H1 (cell line): ENCODE measurements at regions not wholly inside any gene's neighbourhood (a gene's known extent, or its start where the extent isn't known, plus 50 kb on each side); places are given as distances from the start of the nearest gene placed in this dataset.

Experiments used
- BCL11A ChIP-seq, 2 experiments: IDR thresholded peaks; one replicate each; pipeline ENCODE4 v1.6.1; 2011; ENCODE audit warnings: low read depth in 2 of 2, low read length in 2 of 2, mild to moderate bottlenecking in 2 of 2
- CREB1 ChIP-seq: IDR thresholded peaks from 2 replicates; pipeline ENCODE4 v1.6.1; 2012; ENCODE audit warnings: inconsistent platforms
- GABPA ChIP-seq: IDR thresholded peaks from 2 replicates; pipeline ENCODE4 v1.6.1; 2011; ENCODE audit warnings: mild to moderate bottlenecking, low read length, moderate library complexity, borderline replicate concordance; ENCODE audit not compliant: insufficient read depth
- JUND ChIP-seq: IDR thresholded peaks from 2 replicates; pipeline ENCODE4 v1.6.1; 2011; ENCODE audit warnings: mild to moderate bottlenecking, improper control_type of control experiment, low read length
- MAFK ChIP-seq: IDR thresholded peaks from 2 replicates; pipeline ENCODE4 v1.6.1; 2012; ENCODE audit warnings: low read depth, mild to moderate bottlenecking, improper control_type of control experiment, low read length
- NRF1 ChIP-seq: IDR thresholded peaks from 2 replicates; pipeline ENCODE4 v1.6.1; 2011; ENCODE audit warnings: mild to moderate bottlenecking, low read depth, low read length, improper control_type of control experiment
- RNF2 ChIP-seq: fragments of 200-900, 300-1000 bp; sonication (generic); IDR thresholded peaks from 2 replicates; pipeline ENCODE4 v1.7.1; 2016; ENCODE audit warnings: borderline replicate concordance, low read depth, mild to moderate bottlenecking, antibody characterized with exemption, low read length; ENCODE audit not compliant: poor library complexity, severe bottlenecking; ENCODE audit errors: missing control alignments
- SP4 ChIP-seq: IDR thresholded peaks from 2 replicates; pipeline ENCODE4 v1.6.1; 2012; ENCODE audit warnings: low read length, inconsistent platforms
- TF ChIP-seq, protein P1 (sequence below): fragments of 300-600 bp; sonication (generic); IDR thresholded peaks from 2 replicates; pipeline ENCODE4 v1.7.1; 2012; ENCODE audit warnings: low read length, moderate library complexity, mild to moderate bottlenecking, inconsistent platforms; ENCODE audit not compliant: insufficient replicate concordance

DNA sequence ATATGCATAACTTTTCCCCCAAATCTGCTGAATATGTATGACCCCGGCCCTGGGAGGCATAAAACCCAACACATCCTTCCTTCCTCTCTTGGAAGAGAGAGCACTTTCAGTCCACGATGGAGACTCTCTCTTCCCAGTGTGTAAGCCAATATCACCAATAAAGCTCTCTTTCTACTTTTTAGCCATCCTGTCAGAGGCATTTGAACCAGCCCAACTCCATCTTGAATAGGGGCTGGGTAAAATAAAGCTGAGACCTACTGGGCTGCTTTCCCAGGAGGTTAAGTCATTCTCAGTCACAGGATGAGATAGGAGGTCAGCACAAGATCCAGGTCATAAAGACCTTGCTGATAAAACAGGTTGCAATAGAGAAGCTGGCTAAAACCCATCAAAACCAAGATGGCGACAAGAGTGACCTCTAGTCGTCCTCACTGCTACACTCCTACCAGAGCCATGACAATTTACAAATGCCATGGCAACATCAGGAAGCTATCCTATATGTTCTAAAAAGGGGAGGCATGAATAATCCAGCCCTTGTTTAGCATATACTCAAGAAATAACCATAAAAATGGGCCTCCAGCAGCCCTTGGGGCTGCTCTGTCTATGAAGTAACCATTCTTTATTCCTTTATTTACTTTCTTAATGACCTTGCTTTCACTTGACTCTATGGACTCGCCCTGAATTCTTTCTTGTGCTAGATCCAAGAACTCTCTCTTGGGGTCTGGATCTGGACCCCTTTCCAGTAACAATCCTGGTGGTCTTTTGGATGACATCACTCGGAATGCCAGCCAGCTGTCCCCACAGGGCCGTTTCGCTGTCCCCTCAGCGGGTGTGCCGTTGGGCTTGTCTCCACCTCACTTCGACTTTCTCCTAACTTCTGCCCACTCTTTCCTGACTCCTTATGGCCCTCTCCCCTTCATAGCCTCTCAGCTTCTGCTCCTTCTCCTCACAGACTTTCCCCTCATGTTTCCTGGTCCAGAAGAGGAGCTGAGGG is 53.4 kb upstream of the NKD1 start (continued):
- TF ChIP-seq, protein P1, sequence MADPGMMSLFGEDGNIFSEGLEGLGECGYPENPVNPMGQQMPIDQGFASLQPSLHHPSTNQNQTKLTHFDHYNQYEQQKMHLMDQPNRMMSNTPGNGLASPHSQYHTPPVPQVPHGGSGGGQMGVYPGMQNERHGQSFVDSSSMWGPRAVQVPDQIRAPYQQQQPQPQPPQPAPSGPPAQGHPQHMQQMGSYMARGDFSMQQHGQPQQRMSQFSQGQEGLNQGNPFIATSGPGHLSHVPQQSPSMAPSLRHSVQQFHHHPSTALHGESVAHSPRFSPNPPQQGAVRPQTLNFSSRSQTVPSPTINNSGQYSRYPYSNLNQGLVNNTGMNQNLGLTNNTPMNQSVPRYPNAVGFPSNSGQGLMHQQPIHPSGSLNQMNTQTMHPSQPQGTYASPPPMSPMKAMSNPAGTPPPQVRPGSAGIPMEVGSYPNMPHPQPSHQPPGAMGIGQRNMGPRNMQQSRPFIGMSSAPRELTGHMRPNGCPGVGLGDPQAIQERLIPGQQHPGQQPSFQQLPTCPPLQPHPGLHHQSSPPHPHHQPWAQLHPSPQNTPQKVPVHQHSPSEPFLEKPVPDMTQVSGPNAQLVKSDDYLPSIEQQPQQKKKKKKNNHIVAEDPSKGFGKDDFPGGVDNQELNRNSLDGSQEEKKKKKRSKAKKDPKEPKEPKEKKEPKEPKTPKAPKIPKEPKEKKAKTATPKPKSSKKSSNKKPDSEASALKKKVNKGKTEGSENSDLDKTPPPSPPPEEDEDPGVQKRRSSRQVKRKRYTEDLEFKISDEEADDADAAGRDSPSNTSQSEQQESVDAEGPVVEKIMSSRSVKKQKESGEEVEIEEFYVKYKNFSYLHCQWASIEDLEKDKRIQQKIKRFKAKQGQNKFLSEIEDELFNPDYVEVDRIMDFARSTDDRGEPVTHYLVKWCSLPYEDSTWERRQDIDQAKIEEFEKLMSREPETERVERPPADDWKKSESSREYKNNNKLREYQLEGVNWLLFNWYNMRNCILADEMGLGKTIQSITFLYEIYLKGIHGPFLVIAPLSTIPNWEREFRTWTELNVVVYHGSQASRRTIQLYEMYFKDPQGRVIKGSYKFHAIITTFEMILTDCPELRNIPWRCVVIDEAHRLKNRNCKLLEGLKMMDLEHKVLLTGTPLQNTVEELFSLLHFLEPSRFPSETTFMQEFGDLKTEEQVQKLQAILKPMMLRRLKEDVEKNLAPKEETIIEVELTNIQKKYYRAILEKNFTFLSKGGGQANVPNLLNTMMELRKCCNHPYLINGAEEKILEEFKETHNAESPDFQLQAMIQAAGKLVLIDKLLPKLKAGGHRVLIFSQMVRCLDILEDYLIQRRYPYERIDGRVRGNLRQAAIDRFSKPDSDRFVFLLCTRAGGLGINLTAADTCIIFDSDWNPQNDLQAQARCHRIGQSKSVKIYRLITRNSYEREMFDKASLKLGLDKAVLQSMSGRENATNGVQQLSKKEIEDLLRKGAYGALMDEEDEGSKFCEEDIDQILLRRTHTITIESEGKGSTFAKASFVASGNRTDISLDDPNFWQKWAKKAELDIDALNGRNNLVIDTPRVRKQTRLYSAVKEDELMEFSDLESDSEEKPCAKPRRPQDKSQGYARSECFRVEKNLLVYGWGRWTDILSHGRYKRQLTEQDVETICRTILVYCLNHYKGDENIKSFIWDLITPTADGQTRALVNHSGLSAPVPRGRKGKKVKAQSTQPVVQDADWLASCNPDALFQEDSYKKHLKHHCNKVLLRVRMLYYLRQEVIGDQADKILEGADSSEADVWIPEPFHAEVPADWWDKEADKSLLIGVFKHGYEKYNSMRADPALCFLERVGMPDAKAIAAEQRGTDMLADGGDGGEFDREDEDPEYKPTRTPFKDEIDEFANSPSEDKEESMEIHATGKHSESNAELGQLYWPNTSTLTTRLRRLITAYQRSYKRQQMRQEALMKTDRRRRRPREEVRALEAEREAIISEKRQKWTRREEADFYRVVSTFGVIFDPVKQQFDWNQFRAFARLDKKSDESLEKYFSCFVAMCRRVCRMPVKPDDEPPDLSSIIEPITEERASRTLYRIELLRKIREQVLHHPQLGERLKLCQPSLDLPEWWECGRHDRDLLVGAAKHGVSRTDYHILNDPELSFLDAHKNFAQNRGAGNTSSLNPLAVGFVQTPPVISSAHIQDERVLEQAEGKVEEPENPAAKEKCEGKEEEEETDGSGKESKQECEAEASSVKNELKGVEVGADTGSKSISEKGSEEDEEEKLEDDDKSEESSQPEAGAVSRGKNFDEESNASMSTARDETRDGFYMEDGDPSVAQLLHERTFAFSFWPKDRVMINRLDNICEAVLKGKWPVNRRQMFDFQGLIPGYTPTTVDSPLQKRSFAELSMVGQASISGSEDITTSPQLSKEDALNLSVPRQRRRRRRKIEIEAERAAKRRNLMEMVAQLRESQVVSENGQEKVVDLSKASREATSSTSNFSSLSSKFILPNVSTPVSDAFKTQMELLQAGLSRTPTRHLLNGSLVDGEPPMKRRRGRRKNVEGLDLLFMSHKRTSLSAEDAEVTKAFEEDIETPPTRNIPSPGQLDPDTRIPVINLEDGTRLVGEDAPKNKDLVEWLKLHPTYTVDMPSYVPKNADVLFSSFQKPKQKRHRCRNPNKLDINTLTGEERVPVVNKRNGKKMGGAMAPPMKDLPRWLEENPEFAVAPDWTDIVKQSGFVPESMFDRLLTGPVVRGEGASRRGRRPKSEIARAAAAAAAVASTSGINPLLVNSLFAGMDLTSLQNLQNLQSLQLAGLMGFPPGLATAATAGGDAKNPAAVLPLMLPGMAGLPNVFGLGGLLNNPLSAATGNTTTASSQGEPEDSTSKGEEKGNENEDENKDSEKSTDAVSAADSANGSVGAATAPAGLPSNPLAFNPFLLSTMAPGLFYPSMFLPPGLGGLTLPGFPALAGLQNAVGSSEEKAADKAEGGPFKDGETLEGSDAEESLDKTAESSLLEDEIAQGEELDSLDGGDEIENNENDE = no peak
- no peak for TF ChIP-seq GABPA
- no peak for TF ChIP-seq MAFK
- TF ChIP-seq JUND = no peak
- no peak for TF ChIP-seq NRF1
- TF ChIP-seq SP4 = no peak
- no peak for TF ChIP-seq CREB1
- TF ChIP-seq BCL11A (IDR thresholded peaks at IDR 0.05; ENCODE audit: low read depth in 2 of 2, low read length in 2 of 2) = no peak
- TF ChIP-seq RNF2 = no peak
